Astrocyte (in vitro differentiated cells and primary cell): ENCODE measurements at regions not wholly inside any gene's neighbourhood (a gene's known extent, or its start where the extent isn't known, plus 50 kb on each side); places are given as distances from the start of the nearest gene placed in this dataset.

Experiments used
- EZH2 ChIP-seq: IDR thresholded peaks from 2 replicates; pipeline ENCODE4 v1.6.1; 2012; ENCODE audit warnings: mild to moderate bottlenecking, low read length, inconsistent platforms; ENCODE audit not compliant: insufficient read depth
- TF ChIP-seq, protein P1 (sequence below): IDR thresholded peaks from 2 replicates; pipeline ENCODE4 v1.5.1; 2011; ENCODE audit warnings: low read depth, mild to moderate bottlenecking, inconsistent platforms, low read length, moderate library complexity; ENCODE audit not compliant: insufficient read depth

DNA sequence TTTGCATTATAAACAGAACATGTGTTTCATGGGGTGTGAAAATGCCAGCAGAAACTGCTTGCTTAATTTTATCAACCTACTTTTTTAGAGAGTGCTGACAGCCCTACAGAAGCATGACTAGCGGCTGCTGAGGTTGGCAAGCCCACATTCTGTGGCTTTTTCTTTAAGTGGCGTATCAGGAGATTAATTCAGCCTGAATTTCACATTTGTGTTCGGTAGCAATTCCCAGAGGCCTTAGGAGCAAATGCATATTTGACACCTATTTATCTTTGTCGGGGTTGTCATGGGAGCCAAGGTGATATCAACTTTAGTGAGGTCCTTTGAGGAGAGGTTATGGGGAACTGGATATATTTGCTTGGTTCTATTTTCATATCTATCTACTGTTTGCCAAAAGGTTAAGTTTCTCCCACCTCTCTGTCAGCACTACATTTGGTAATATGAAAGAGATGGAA lies 140.9 kb downstream of the KCNJ2 start:
- TF ChIP-seq, protein P1, sequence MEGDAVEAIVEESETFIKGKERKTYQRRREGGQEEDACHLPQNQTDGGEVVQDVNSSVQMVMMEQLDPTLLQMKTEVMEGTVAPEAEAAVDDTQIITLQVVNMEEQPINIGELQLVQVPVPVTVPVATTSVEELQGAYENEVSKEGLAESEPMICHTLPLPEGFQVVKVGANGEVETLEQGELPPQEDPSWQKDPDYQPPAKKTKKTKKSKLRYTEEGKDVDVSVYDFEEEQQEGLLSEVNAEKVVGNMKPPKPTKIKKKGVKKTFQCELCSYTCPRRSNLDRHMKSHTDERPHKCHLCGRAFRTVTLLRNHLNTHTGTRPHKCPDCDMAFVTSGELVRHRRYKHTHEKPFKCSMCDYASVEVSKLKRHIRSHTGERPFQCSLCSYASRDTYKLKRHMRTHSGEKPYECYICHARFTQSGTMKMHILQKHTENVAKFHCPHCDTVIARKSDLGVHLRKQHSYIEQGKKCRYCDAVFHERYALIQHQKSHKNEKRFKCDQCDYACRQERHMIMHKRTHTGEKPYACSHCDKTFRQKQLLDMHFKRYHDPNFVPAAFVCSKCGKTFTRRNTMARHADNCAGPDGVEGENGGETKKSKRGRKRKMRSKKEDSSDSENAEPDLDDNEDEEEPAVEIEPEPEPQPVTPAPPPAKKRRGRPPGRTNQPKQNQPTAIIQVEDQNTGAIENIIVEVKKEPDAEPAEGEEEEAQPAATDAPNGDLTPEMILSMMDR = no peak
- TF ChIP-seq EZH2 = no peak
